Fibroblast of upper back skin (primary cell): ENCODE measurements at regions not wholly inside any gene's neighbourhood (a gene's known extent, or its start where the extent isn't known, plus 50 kb on each side); places are given as distances from the start of the nearest gene placed in this dataset.
"Not testable (repeated sequence)": the region's sequence is repeated elsewhere in the genome, so short reads cannot be mapped to it uniquely, and the experiment has no call there.

Experiments used
- DNase-seq: peaks from one replicate; pipeline ENCODE4 v3.0.0-alpha.2; 2013

DNA sequence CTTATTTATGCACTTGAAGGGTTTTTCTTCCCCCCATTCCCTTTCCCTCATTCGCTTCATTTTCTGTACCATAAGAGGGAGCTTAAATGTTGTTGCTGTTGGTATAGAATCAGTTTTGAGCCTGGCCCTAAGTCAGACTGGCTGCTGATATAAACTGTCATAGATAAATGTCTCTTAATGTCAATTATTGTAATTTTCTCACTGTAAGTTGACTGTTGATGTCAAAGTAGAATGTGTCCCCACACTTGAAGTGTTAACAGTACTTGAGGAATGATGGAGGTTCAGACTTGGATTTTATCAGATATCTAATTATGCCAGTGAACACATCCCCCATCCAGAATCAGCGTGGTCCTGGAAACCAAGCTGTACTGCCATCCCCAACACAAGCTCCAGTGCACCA lies 87.8 kb downstream of the PRR15 start:
- DNase-seq = no peak

DNA sequence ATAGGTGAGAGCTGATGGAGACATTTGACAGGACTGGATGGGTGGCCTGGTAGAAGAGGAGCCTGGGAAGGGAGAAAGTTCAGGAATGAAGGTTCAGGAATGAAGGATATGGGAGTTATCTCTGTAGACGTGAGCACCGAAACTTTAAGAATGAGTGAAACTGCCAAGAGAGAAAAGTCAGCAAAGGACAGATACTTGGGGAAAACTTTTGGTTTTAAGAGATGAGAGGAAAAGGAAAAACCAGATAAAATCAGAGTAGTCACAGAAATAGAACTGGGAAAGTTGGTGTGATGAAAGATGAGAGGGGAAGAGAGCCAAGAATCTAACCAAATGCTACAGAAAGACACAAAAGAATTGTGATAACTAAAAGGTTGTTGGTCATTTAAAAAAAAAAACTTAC lies 88.9 kb downstream of the PRR15 start:
- no peak for DNase-seq

DNA sequence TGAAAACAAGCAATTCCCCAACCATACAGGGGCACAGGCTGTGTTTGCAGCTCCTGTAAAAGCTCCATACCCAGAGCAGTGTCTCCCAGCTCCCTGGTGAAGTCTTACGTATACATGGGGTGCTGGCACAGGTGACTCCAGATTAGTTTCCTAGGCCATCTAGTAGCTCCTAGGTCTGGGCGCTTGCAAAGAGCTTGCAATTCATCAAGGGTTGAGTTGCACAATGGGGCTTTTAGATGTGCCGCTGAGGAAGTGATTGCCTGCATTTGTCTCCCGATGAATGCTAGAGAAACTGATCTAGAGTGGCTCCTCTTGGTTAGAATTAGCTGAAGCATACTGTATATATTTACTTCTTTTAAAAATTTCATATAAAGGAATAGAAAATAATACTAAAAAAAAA lies 90.7 kb downstream of the PRR15 start:
- DNase-seq = not testable (repeated sequence)

DNA sequence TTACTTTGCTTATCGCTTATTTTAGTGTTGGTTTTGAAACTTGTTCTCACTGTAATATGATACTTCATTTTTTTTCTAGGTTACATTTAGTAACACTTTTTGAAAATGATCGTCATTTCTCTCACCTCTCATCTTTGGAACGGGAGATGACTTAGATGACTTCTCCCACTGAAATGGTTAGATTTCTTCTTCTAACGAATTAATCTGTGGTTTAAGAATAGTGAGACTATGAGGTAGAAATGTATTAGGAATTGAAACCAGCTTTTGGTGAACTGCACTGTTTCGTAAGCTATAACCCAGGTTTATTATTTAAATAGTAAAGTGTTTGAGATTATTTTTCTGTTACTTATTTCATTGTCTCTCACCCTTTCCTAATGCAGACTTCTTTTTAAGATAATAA lies 93.7 kb downstream of the PRR15 start:
- no peak for DNase-seq

DNA sequence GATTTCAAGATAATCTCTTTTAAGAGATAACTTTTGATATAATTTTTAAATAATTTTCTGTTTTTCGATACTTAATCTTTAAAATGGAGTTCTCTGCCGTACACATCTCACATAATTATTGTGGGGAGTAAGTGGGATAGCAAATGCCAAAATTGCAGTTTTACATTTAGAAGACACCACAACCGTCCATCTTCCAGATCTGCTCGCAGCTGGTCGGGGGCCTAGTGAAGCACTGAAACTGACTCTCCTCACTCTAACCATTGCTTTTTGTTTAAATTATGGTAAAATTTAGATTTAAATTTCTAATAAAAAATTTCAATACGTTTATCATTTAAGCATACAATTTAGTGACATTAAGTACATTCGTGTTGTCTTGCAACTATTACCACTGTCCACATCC lies 94.2 kb downstream of the PRR15 start:
- DNase-seq = no peak

DNA sequence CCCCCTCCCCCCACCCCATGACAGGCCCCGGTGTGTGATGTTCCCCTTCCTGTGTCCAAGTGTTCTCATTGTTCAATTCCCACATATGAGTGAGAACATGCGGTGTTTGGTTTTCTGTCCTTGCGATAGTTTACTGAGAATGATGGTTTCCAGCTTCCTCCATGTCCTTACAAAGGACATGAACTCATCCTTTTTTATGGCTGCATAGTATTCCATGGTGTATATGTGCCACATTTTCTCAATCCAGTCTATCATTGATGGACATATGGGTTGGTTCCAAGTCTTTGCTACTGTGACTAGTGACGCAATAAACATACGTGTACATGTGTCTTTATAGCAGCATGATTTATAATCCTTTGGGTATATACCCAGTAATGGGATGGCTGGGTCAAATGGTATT lies 95.6 kb downstream of the PRR15 start:
- DNase-seq = not testable (repeated sequence)

DNA sequence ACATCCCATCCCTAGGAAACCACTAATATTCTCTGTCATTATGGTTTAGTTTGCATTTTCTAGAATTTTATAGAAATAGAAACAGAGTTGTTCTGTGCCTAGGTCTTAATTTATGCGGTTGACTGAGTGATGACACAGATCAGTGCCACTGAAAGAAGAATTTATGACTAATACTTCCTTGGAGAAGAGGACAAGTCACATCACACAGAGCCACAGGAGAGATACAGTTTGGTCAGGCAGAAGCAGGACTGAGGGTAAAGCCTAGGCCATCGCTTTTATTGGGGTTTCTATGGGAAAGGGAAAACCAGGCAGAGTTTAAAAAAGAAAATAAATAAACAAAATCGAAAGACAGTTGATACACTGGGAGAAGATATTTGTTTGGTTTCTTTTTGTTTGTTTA lies 99.3 kb downstream of the PRR15 start:
- DNase-seq = not testable (repeated sequence)

DNA sequence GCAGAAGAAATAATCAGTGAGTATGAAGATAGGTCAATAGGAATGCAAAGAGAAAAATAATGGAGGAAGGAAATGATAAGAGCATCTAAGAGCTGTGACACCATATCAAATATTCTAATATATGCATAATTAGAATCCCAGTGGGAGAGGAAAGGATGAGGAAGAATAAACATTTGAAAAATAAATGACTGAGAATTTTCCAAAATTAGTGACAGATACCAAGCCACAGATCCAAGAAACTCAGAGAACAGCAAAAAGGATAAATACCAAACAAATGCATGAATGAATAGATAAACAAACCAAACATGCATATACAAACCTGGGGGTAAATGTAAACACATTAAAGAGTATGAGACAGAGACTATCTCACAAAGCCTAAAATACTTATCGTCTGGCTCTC lies 101.4 kb downstream of the PRR15 start:
- not testable (repeated sequence) for DNase-seq

DNA sequence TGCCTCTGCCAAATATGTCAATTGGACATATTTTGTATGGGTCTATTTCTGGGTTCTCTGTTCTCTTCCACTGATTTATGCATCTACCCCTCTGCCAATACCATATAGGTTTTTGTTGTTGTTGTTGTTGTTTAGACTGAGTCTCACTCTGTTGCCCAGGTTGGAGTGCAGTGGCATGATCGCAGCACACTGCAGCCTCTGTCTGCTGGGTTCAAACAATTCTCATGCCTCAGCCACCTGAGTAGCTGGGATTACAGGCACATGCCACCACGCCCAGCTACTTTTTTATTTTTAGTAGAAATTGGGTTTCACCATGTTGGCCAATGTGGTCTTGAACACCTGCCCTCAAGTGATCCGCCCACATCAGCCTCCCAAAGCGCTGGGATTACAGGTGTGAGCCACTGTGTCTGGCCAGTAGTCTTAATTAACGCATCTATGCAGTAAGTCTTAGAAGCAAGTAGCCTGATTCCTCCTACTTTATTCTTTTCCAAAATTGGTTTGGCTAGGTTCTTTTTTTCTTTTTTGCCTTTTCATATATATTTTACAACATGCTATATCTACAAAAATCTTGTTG lies 103.5 kb downstream of the PRR15 start:
- DNase-seq = not testable (repeated sequence)

DNA sequence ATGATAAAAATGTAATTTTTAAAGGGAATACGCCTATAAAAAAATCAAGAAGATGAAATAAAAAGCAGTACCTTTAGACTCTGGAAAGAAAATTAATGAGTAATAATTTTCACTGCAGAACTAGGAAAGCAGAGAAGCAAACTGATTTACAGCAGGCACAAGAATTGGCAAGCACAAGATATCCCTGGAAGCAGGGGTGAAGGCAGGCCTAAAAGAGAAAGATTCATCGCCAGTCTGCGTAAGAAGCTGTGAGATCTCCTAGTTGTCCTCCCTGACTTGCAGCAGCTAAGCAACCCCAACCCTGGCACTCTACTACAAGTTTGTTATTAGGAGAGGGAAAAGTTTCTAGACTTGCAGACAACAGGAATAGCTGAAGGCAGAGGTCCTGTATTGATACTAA lies 107.7 kb downstream of the PRR15 start:
- not testable (repeated sequence) for DNase-seq

DNA sequence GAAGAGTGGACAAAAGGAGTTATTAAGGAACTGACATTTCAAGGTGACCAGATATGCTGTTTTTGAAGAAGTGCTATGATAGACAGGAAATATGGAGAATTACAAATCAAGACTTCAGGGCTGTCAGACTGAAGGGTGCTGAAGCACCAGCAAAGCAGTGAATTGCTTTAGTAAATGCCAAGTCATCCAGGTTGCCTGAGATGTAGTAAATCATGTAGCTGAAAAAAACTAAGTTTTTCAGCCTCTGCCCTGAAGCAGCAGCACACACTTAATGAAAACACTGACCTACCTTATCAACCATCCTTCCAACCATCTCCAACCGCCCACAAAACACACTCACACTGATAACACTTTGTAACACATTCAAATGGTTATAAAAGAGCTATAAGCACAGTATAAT lies 110.0 kb downstream of the PRR15 start:
- DNase-seq = not testable (repeated sequence)

DNA sequence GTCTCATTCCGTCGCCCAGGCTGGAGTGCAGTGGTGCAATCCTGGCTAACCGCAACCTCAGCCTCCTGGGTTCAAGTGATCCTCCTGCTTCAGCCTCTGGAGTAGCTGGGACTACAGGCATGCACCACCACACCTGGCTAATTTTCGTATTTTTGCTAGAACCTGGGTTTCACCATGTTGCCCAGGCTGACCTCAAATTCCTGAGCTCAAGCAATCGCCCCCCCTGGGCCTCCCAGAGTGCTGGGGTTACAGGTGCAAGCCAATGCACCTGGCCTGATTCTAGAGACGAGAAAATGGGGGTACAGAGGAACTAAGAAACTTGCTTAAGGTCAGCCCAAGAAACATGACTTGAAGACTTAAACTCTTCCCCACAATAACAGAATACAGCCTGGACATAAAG lies 111.0 kb downstream of the PRR15 start:
- not testable (repeated sequence) for DNase-seq

DNA sequence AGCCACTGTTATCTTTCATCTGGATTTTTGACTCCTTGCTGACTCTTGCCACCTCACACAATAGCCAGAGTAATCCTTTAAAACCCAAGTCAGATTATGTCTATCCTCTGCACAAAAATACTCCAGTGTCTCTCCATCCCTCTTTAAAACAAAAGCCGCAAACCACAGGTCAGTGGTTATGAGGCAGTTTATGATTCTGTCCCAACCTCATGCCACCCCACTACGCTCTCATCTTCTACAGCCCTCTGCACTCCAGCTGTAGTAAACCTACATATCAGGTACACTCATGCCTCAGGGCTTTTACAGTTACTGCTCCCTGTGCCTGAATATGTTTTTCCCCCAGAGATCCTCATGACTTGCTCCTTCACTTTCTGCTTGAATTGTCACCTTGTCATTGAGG lies 113.6 kb downstream of the PRR15 start:
- DNase-seq = not testable (repeated sequence)

DNA sequence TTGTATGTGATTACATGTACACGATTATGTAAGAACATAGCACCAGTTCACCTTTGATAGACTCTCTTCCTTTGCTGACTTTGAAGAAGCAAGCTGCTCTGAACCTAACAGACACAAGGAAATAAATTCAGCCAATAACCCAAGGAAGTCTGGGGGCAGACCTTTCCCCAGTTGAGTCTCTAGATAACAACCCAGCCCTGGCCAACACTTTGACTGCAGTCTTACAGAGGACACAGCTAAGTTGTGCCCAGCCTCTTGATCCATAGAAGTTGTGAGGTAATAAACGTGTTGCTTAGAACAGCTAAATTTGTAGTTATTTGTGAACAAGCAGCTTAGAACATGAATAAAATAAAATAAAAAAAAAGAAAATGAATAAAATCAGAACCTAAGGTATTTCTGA lies 116.3 kb downstream of the PRR15 start:
- DNase-seq = not testable (repeated sequence)

DNA sequence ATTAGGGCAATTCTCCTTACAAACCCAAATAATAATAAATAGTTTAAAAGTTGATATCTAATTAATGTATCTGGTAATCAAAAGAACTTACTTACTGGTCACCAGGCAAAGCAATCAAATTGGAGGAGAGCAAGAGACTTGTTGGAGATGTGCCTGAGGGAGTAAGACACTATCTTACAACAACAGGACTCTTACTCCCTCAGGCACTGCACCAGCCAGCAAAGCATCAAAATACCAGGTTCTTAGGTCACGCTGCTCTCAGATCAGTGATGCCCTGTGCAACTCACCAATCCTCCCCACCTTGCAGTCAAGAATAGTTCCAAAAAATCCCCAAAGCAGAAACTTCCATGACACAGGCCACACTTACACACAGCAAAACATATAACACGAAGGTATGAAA lies 117.0 kb downstream of the PRR15 start:
- not testable (repeated sequence) for DNase-seq

DNA sequence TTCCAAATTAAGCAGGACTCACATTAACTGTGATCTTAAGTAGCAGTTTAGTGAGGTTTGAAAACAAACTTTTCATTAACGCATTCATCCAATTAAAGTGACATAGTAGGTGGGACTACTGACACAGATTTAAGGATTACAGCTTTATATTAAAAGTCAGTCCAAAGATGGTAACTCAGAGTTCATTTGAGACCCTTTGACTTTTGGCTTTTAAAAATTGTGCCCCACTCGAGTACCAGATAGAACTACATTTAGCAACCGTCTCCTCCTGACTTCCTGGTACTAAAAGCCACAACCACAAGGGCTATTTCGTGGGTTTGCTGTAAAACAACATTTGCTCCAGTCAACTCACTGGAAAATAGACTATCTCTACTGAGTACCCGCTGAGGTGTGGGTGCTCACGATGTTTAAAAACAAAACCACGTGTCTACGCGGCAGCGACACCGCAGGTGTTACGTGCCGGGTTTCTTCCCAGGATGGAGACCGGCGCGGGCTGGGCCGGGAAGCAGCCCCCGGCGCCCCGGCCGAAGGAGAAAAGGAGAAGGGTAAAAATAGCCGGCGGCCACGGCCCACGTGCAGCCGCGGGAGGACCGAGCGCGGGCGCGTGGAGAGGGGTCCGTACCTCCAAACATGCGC lies 120.6 kb downstream of the PRR15 start:
- not testable (repeated sequence) for DNase-seq

DNA sequence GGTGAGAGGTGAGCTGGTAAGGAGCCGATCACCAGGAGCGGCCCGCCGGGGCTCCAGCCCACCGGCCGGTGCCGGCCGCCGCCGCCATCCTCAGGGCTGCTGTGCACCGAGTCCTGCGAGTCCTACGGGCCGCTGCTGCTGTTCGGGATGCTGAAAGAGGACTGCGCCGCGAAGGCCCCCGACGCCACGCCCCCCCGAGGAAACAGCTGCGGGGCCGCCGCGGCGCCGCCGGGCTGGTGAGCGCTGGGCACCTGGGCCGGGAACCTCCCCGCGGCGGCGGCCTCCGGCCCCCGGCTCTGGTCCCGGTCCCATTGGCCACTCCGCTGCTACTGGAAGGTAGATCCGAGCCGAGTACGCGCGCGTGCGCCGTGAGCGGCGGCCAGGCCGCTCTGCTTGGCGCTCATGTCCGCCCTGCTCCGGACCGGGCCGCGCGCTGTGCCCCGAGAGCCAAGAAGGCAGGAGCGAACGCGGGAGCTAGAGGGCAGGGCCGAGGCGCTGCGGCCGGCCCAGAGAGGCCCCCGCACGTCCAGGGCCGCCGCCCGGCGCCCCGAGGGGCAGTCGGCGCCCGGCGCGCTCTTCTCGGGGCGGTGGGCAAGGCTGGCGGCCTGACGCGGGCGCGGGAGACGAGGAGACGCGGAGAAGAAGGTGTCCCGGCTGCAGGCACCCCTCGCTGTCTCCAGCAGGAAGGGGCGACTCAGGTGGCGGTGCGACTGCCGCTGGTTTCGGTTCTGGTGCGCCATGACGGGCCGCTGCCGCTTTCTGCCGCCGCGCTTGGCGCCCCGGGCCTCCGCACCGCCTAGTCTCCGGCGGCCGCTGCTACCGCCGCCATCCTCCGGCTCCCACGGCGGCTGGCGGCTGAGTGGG lies 121.3 kb upstream of the WIPF3 start:
- peak; percentile 57 for DNase-seq

DNA sequence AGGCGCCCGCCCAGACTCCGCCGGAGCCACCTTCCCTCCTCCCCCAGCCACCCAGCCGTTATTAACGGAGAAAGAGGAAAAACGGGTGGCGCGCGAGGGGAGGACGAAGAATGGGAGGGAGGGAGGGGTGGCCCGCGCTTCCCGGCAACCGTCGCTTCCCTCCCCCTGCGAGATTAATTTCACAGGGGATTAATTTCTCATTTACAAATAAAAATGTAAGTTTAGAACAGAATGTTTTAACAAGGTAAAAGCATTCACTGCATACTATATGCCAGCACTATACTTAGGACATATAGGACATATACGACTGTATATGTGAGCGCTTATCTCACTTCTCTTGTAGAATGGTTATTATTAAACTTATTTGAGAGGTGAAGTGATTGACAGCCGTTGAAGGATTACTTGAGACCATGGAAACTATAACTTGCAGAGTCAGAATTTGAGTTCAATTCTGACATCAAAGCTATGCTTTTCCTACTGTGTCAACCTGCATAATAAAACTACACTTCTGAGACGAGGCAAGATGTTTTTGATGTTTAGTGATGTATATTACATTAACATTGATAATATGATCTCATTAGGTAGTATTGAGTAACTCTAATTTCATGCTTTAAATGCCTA lies 120.5 kb upstream of the WIPF3 start:
- DNase-seq = not testable (repeated sequence)

DNA sequence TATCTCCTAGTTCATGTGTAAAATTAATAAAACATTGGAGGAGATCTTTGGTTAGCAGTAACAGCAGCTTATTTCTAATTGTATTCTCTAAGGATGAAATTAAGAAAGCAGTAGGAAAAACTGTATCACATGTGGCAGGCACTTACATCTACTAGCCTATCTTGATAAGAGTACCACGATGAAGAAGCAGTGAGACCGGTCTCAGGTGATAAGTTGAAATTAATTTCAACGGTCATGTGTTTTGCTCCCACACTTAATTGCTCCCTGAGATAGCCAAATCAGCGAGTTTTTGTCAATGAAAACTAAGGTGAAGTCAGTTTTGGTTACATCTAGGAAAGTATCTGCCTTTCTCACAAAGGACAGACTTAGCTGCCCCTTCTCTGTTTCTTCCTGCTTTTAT lies 115.8 kb upstream of the WIPF3 start:
- not testable (repeated sequence) for DNase-seq

DNA sequence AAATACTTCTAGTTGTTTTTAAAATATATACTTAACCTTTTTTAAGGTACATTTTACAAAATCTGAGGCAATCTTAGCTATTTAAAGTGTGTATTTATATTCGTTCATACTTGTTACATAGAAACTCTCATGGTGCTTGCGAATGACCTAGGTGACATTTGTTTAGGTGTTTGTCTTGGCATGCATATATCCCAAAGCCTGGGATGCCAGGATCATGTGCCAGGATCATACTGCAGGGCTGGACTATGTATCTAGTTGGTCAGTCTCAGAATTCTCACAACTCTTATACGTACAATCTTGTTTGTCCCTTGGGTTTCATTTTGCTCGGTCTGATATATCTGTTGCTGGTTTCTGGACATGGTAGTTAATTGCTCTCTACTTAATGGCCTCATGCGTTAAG lies 109.9 kb upstream of the WIPF3 start:
- not testable (repeated sequence) for DNase-seq

DNA sequence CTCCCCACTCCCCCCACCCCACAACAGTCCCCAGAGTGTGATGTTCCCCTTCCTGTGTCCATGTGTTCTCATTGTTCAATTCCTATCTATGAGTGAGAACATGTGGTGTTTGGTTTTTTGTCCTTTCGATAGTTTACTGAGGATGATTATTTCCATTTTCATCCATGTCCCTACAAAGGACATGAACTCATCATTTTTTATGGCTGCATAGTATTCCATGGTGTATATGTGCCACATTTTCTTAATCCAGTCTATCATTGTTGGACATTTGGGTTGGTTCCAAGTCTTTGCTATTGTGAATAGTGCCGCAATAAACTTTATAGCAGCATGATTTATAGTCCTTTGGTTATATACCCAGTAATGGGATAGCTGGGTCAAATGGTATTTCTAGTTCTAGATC lies 106.6 kb upstream of the WIPF3 start:
- not testable (repeated sequence) for DNase-seq

DNA sequence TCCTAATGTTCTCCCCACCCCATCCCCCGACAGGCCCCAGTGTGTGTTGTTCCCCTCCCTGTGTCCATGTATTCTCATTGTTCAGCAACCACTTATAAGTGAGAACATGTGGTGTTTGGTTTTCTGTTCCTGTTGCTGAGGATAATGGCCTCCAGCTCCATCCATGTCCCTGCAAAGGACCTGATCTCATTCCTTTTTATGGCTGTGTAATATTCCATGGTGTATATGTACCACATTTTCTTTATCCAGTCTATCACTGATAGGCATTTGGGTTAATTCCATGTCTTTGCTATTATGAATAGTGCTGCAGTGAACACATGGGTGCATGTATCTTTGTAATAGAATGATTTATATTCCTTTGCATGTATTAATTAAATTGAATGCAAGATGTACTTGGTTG lies 104.8 kb upstream of the WIPF3 start:
- DNase-seq = not testable (repeated sequence)

DNA sequence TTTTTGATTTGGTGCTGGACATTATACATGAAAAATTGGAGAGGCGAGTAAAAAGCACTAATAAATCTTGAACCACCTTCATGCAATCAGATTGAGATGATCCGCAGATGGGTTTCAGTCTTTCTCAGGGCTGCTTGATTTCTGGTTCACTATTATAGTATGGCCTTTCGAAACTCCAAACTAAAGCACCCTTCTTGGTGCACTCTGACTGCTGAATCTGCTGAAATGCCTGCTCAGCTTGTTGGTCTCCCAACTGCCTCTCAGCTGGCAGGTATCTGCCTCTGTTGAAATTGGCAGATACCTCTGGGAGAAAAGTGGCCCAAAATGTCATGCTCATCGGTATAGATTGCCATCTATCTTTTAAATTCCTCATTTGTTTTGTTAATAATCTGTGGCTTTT lies 102.5 kb upstream of the WIPF3 start:
- not testable (repeated sequence) for DNase-seq

DNA sequence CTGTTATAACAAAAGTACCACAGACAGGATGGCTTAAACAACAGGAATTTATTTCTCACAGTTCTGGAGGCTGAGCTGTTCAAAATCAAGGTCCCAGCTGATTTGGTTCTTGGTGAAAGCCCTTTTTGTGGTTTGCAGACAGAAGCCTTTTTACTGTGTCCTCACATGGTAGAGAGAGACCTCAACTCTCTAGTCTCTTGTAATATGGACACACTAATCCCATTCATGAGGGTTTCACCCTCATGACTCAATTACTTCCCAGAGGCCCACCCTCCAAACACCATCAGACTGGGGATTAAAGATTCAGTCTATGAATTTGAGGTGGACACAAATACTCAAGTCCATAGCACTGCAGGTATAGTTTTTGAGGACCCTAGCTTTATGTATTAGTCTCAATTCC lies 97.3 kb upstream of the WIPF3 start:
- peak; percentile 2 for DNase-seq
